Glutamatergic neuron (in vitro differentiated cells): ENCODE measurements at regions not wholly inside any gene's neighbourhood (a gene's known extent, or its start where the extent isn't known, plus 50 kb on each side); places are given as distances from the start of the nearest gene placed in this dataset.

Experiments used
- DNase-seq: peaks from one replicate; pipeline ENCODE4 v3.0.0; 2022
- H3K27ac Mint-ChIP-seq: one replicate; pipeline ENCODE4 v1.8.0; 2020; ENCODE audit warnings: mild to moderate bottlenecking, mixed read lengths, inconsistent platforms; ENCODE audit not compliant: unreplicated experiment
- H3K27me3 Mint-ChIP-seq: one replicate; pipeline ENCODE4 v1.8.0; 2020; ENCODE audit warnings: mild to moderate bottlenecking, moderate library complexity, mixed read lengths, inconsistent platforms; ENCODE audit not compliant: unreplicated experiment
- H3K36me3 Mint-ChIP-seq: one replicate; pipeline ENCODE4 v1.8.0; 2020; ENCODE audit warnings: mild to moderate bottlenecking, mixed read lengths, inconsistent platforms; ENCODE audit not compliant: unreplicated experiment
- H3K4me1 Mint-ChIP-seq: one replicate; pipeline ENCODE4 v1.8.0; 2020; ENCODE audit warnings: mild to moderate bottlenecking, low read depth, mixed read lengths, inconsistent platforms; ENCODE audit not compliant: unreplicated experiment
- H3K4me3 Mint-ChIP-seq: one replicate; pipeline ENCODE4 v1.8.0; 2020; ENCODE audit warnings: mild to moderate bottlenecking, mixed read lengths, inconsistent platforms; ENCODE audit not compliant: unreplicated experiment
- H3K9me3 Mint-ChIP-seq: one replicate; pipeline ENCODE4 v1.8.0; 2020; ENCODE audit warnings: mild to moderate bottlenecking, moderate library complexity, mixed read lengths, inconsistent platforms; ENCODE audit not compliant: unreplicated experiment
- CTCF ChIP-seq: fragments of 200-600 bp; sonication (generic); IDR thresholded peaks from one replicate; pipeline ENCODE4 v1.5.0; 2021; ENCODE audit not compliant: partially characterized antibody, unreplicated experiment

DNA sequence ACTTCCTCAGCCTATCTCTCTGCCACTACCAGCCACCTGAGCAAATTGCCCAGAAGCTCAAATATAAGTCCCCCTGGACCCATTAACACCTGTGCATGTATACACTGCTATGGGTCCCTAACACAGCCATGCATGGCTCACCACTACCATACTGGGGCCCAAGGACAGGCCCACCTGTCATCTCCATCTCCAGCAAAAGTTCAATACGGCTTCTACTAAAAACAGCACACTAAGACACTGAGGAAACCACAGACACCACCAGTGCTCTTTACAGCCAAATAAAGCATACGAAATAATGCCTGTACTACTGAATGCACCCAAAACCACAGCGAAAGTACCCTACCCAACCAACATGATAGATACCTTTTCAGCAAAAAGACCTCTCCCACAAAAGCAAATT is 85.6 kb upstream of the GHR start:
- Mint-ChIP-seq H3K9me3 (peaks cover 10% of the 10 kb centered on the region), H3K27ac (no peak overlapping the region), H3K4me3 (no peak overlapping the region), H3K27me3 (no peaks in the 10 kb centered on the region), H3K36me3 (peaks cover 17% of the 10 kb centered on the region), H3K4me1 (no peaks in the 10 kb centered on the region)
- TF ChIP-seq CTCF = no peak
- DNase-seq = no peak

DNA sequence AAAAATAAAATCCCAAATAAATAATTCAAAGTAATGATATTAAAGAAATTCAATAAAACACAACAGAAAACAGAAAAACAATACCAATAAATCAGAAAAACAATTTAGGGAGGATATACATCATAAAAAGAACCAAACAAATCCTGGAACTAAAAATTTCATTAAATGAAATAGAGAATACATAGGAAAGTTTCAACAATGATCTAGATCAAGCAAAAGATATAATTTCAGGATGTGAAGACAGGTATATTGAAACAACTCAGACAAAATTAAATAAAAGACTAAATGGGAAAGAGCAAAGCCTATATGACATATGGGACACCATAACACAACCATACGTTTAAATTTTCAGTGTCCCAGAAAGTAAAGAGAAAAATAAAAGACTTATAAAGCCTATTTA is 85.1 kb upstream of the GHR start:
- H3K4me1 Mint-ChIP-seq = no peaks in the 10 kb centered on the region
- H3K27me3 Mint-ChIP-seq = no peaks in the 10 kb centered on the region
- DNase-seq = no peak
- H3K36me3 Mint-ChIP-seq = peaks cover 17% of the 10 kb centered on the region
- H3K9me3 Mint-ChIP-seq = peaks cover 10% of the 10 kb centered on the region
- H3K27ac Mint-ChIP-seq = no peak overlapping the region
- no peak for TF ChIP-seq CTCF
- H3K4me3 Mint-ChIP-seq = no peak overlapping the region

- no peaks in the 10 kb centered on the region for H3K36me3 Mint-ChIP-seq
- no peak overlapping the region for H3K4me3 Mint-ChIP-seq
- H3K27ac Mint-ChIP-seq = no peak overlapping the region
- no peak for DNase-seq
- peaks cover 7% of the 10 kb centered on the region for H3K9me3 Mint-ChIP-seq
- H3K4me1 Mint-ChIP-seq = no peaks in the 10 kb centered on the region
- no peaks in the 10 kb centered on the region for H3K27me3 Mint-ChIP-seq
- no peak for TF ChIP-seq CTCF
Observed at GRCh38 chr5:42349163-42349562, 74.1 kb upstream of the GHR start.

GRCh38 chr5:42351956-42352355 is 71.3 kb upstream of the GHR start:
- Mint-ChIP-seq H3K4me1 (no peaks in the 10 kb centered on the region), H3K27ac (no peak overlapping the region), H3K9me3 (peaks cover 7% of the 10 kb centered on the region), H3K36me3 (no peaks in the 10 kb centered on the region), H3K4me3 (no peak overlapping the region), H3K27me3 (no peaks in the 10 kb centered on the region)
- no peak for TF ChIP-seq CTCF
- no peak for DNase-seq

- Mint-ChIP-seq H3K4me1 (no peaks in the 10 kb centered on the region), H3K27me3 (no peaks in the 10 kb centered on the region), H3K4me3 (no peak overlapping the region), H3K9me3 (no peaks in the 10 kb centered on the region), H3K27ac (no peak overlapping the region), H3K36me3 (no peaks in the 10 kb centered on the region)
- no peak for TF ChIP-seq CTCF
- DNase-seq = no peak
Observed at GRCh38 chr5:42360056-42360455, 63.2 kb upstream of the GHR start.
